ENCODE measurements at regions not wholly inside any gene's neighbourhood (a gene's known extent, or its start where the extent isn't known, plus 50 kb on each side); places are given as distances from the start of the nearest gene placed in this dataset.
"Not testable (repeated sequence)": the region's sequence is repeated elsewhere in the genome, so short reads cannot be mapped to it uniquely, and the experiment has no call there.

- no peak for DNase-seq (ENCODE audit: low read depth)
These were observed 788.4 kb downstream of the EPHA4 start for GRCh38 chr2:220783671-220784070.

GRCh38 chr2:220785178-220785577, 786.9 kb downstream of the EPHA4 start:
- DNase-seq (ENCODE audit: low read depth) = no peak

GRCh38 chr2:220786216-220786615, 785.9 kb downstream of the EPHA4 start:
- no peak for DNase-seq (ENCODE audit: low read depth)

- no peak for DNase-seq (ENCODE audit: low read depth)
These were observed 784.9 kb downstream of the EPHA4 start for GRCh38 chr2:220787251-220787650.

- DNase-seq (ENCODE audit: low read depth) = no peak
These were observed 782.1 kb downstream of the EPHA4 start for GRCh38 chr2:220789961-220790360.

GRCh38 chr2:220795705-220796104, 776.4 kb downstream of the EPHA4 start:
- no peak for DNase-seq (ENCODE audit: low read depth)

GRCh38 chr2:220811115-220811514, 761.0 kb downstream of the EPHA4 start:
- no peak for DNase-seq (ENCODE audit: low read depth)

- DNase-seq (ENCODE audit: low read depth) = no peak
These were observed 760.0 kb downstream of the EPHA4 start for GRCh38 chr2:220811952-220812570.

- DNase-seq (ENCODE audit: low read depth) = no peak
These were observed 757.7 kb downstream of the EPHA4 start for GRCh38 chr2:220814441-220814840.

- DNase-seq (ENCODE audit: low read depth) = no peak
These were observed 756.4 kb downstream of the EPHA4 start for GRCh38 chr2:220815698-220816097.

- no peak for DNase-seq (ENCODE audit: low read depth)
These were observed 750.4 kb downstream of the EPHA4 start for GRCh38 chr2:220821683-220822082.

- DNase-seq (ENCODE audit: low read depth) = not testable (repeated sequence)
These were observed 748.5 kb downstream of the EPHA4 start for GRCh38 chr2:220823590-220823989.

- no peak for DNase-seq (ENCODE audit: low read depth)
These were observed 738.7 kb downstream of the EPHA4 start for GRCh38 chr2:220833446-220833845.

GRCh38 chr2:220835583-220835982, 736.5 kb downstream of the EPHA4 start:
- no peak for DNase-seq (ENCODE audit: low read depth)

GRCh38 chr2:220837226-220837625, 734.9 kb downstream of the EPHA4 start:
- DNase-seq (ENCODE audit: low read depth) = no peak

- DNase-seq (ENCODE audit: low read depth) = no peak
These were observed 729.0 kb downstream of the EPHA4 start for GRCh38 chr2:220842901-220843665.

- no peak for DNase-seq (ENCODE audit: low read depth)
These were observed 726.3 kb downstream of the EPHA4 start for GRCh38 chr2:220845766-220846273.

GRCh38 chr2:220847006-220847405, 725.1 kb downstream of the EPHA4 start:
- DNase-seq (ENCODE audit: low read depth) = no peak

- DNase-seq (ENCODE audit: low read depth) = no peak
These were observed 724.5 kb downstream of the EPHA4 start for GRCh38 chr2:220847589-220847988.

- DNase-seq (ENCODE audit: low read depth) = no peak
These were observed 722.7 kb downstream of the EPHA4 start for GRCh38 chr2:220849433-220849832.

GRCh38 chr2:220850116-220850515, 722.0 kb downstream of the EPHA4 start:
- DNase-seq (ENCODE audit: low read depth) = no peak

GRCh38 chr2:220855296-220855695, 716.8 kb downstream of the EPHA4 start:
- no peak for DNase-seq (ENCODE audit: low read depth)

- DNase-seq (ENCODE audit: low read depth) = no peak
These were observed 715.6 kb downstream of the EPHA4 start for GRCh38 chr2:220856486-220856885.

- DNase-seq (ENCODE audit: low read depth) = no peak
These were observed 714.7 kb downstream of the EPHA4 start for GRCh38 chr2:220857368-220857767.
